Endodermal cell (in vitro differentiated cells): ENCODE measurements at regions not wholly inside any gene's neighbourhood (a gene's known extent, or its start where the extent isn't known, plus 50 kb on each side); places are given as distances from the start of the nearest gene placed in this dataset.
A peak's percentile ranks its signal among the peaks of the same experiment; 100 is the strongest.

Source experiments
- DNase-seq: peaks from one replicate; pipeline ENCODE4 v3.0.0-alpha.2; 2017
- H3K27ac ChIP-seq: 2 replicates; pipeline ENCODE4 v1.5.1; 2013; ENCODE audit warnings: mild to moderate bottlenecking, low read depth, low read length, moderate library complexity
- H3K27me3 ChIP-seq: 2 replicates; pipeline ENCODE4 v1.6.1; 2013; ENCODE audit warnings: mild to moderate bottlenecking, low read length, moderate library complexity; ENCODE audit not compliant: insufficient read depth, control insufficient read depth, poor library complexity, severe bottlenecking
- H3K36me3 ChIP-seq: 2 replicates; pipeline ENCODE4 v1.7.0; 2013; ENCODE audit warnings: mild to moderate bottlenecking, low read length, moderate library complexity; ENCODE audit not compliant: control insufficient read depth, insufficient read depth
- H3K4me1 ChIP-seq: one replicate; pipeline ENCODE4 v1.7.0; 2013; ENCODE audit warnings: low read length; ENCODE audit not compliant: control insufficient read depth, insufficient read depth
- H3K4me3 ChIP-seq: 2 replicates; pipeline ENCODE4 v1.5.1; 2013; ENCODE audit warnings: mild to moderate bottlenecking, low read length, moderate library complexity
- H3K9ac ChIP-seq: 2 replicates; pipeline ENCODE4 v1.6.1; 2013; ENCODE audit warnings: mild to moderate bottlenecking, low read length, moderate library complexity; ENCODE audit not compliant: poor library complexity, severe bottlenecking; ENCODE audit errors: extremely low read depth
- H3K9me3 ChIP-seq: 2 replicates; pipeline ENCODE4 v1.6.1; 2013; ENCODE audit warnings: mild to moderate bottlenecking, low read length, moderate library complexity; ENCODE audit not compliant: control insufficient read depth
- H3K27ac Mint-ChIP-seq: 2 replicates; pipeline ENCODE4 v1.8.0; 2020; ENCODE audit warnings: mixed read lengths
- H3K27me3 Mint-ChIP-seq: 2 replicates; pipeline ENCODE4 v1.8.0; 2021; ENCODE audit warnings: mild to moderate bottlenecking, mixed read lengths; ENCODE audit not compliant: insufficient read depth
- H3K36me3 Mint-ChIP-seq: 2 replicates; pipeline ENCODE4 v1.8.0; 2020; ENCODE audit warnings: low read depth, mixed read lengths
- H3K4me1 Mint-ChIP-seq: 2 replicates; pipeline ENCODE4 v1.8.0; 2020; ENCODE audit warnings: mixed read lengths
- H3K4me3 Mint-ChIP-seq: 2 replicates; pipeline ENCODE4 v1.8.0; 2020; ENCODE audit warnings: mild to moderate bottlenecking, moderate library complexity, mixed read lengths
- H3K9me3 Mint-ChIP-seq: 2 replicates; pipeline ENCODE4 v1.8.0; 2020; ENCODE audit warnings: mild to moderate bottlenecking, mixed read lengths
- CTCF ChIP-seq: fragments of 200-600 bp; sonication (generic); conservative IDR thresholded peaks from 2 replicates; pipeline ENCODE4 v1.5.0; 2021; ENCODE audit warnings: antibody characterized with exemption, mild to moderate bottlenecking
- WGBS, 2 experiments: methylation state at CpG; one replicate each; pipeline versions ENCODE4 v1.1.5 to v1.1.7; 2013; ENCODE audit warnings: missing lambda C conversion rate in 2 of 2, mixed read lengths in 1 of 2; ENCODE audit not compliant: insufficient coverage in 1 of 2, insufficient read length in 1 of 2; 5-methylcytosine and 5-hydroxymethylcytosine counted together

GRCh38 chr14:101074196-101075024, 170.9 kb upstream of the RTL1 start:
- no peaks in the 10 kb centered on the region for H3K27me3 ChIP-seq
- H3K9me3 ChIP-seq: no peaks in the 10 kb centered on the region
- H3K4me1 ChIP-seq: peaks cover 16% of the 10 kb centered on the region
- peak; percentile 44 for DNase-seq
- 87 to 93% methylated on average over 6 to 13 of the region's 13 CpGs for WGBS, 2 experiments
- Mint-ChIP-seq H3K36me3 (no peaks in the 10 kb centered on the region), H3K4me3 (no peak overlapping the region), H3K4me1 (peaks cover 29% of the 10 kb centered on the region), H3K27me3 (peaks cover 9% of the 10 kb centered on the region), H3K9me3 (no peaks in the 10 kb centered on the region), H3K27ac (no peak overlapping the region)
- TF ChIP-seq CTCF: no peak
- no peak overlapping the region for H3K4me3 ChIP-seq
- H3K9ac ChIP-seq: no peak overlapping the region
- H3K36me3 ChIP-seq: no peaks in the 10 kb centered on the region
- H3K27ac ChIP-seq: no peak overlapping the region

GRCh38 chr14:101075025-101075800, 171.7 kb upstream of the RTL1 start:
- no peak for TF ChIP-seq CTCF
- Histone ChIP-seq H3K9ac (no peak overlapping the region), H3K27ac (no peak overlapping the region), H3K36me3 (no peaks in the 10 kb centered on the region), H3K4me1 (peaks cover 16% of the 10 kb centered on the region), H3K27me3 (no peaks in the 10 kb centered on the region), H3K9me3 (no peaks in the 10 kb centered on the region), H3K4me3 (no peak overlapping the region)
- Mint-ChIP-seq H3K4me1 (peaks cover 29% of the 10 kb centered on the region), H3K27me3 (peaks cover 9% of the 10 kb centered on the region), H3K9me3 (no peaks in the 10 kb centered on the region), H3K36me3 (no peaks in the 10 kb centered on the region), H3K27ac (no peak overlapping the region), H3K4me3 (no peak overlapping the region)
- 95 to 97% methylated on average over 8 to 9 of the region's 9 CpGs for WGBS, 2 experiments
- peak; percentile 48 for DNase-seq

- peaks cover 36% of the 10 kb centered on the region for H3K4me1 Mint-ChIP-seq
- Histone ChIP-seq H3K9me3 (no peaks in the 10 kb centered on the region), H3K4me1 (peaks cover 16% of the 10 kb centered on the region), H3K9ac (no peak overlapping the region), H3K36me3 (no peaks in the 10 kb centered on the region), H3K27me3 (no peaks in the 10 kb centered on the region), H3K4me3 (no peak overlapping the region), H3K27ac (no peak overlapping the region)
- H3K27me3 Mint-ChIP-seq: peaks cover 9% of the 10 kb centered on the region
- no peaks in the 10 kb centered on the region for H3K36me3 Mint-ChIP-seq
- H3K9me3 Mint-ChIP-seq: no peaks in the 10 kb centered on the region
- no peak overlapping the region for H3K27ac Mint-ChIP-seq
- 86 to 90% methylated on average over 7 to 15 of the region's 15 CpGs for WGBS, 2 experiments
- DNase-seq: peak; percentile 48
- no peak for TF ChIP-seq CTCF
- H3K4me3 Mint-ChIP-seq: no peak overlapping the region
Observed at GRCh38 chr14:101075801-101076413, 172.4 kb upstream of the RTL1 start.
